MCF 10A (cell line): ENCODE measurements at regions not wholly inside any gene's neighbourhood (a gene's known extent, or its start where the extent isn't known, plus 50 kb on each side); places are given as distances from the start of the nearest gene placed in this dataset.

ENCODE experiments used
- BruUV-seq: library from RNA; stranded (reverse); fragments of 400-500 nt; replicated peaks from 2 replicates; lab custom pipeline; 2021; lab: Mats Ljungman, UMichigan
- CTCF ChIA-PET: fragments of 300-600 bp; sonication (Branson Sonifier 250); formaldehyde crosslinking; extraction: SDS; loops from one replicate; lab custom pipeline; 2021; ENCODE audit warnings: antibody characterized with exemption, inconsistent platforms; lab: Yijun Ruan, JAX
- POLR2A ChIA-PET: fragments of 300-600, 350-650 bp; sonication (Branson Sonifier 250); formaldehyde crosslinking; extraction: SDS; loops from one replicate; lab custom pipeline; 2020; ENCODE audit warnings: antibody characterized with exemption, inconsistent platforms; lab: Yijun Ruan, JAX
- DNase-seq: peaks from one replicate; pipeline ENCODE4 v3.0.0-alpha.2; 2018; ENCODE audit not compliant: unreplicated experiment
- H3K27ac Mint-ChIP-seq: one replicate; pipeline ENCODE4 v1.8.0; 2022; ENCODE audit warnings: mild to moderate bottlenecking, low read depth, mixed read lengths; ENCODE audit not compliant: unreplicated experiment
- H3K27me3 Mint-ChIP-seq: one replicate; pipeline ENCODE4 v1.8.0; 2022; ENCODE audit warnings: mixed read lengths; ENCODE audit not compliant: insufficient read depth, unreplicated experiment
- H3K36me3 Mint-ChIP-seq: one replicate; pipeline ENCODE4 v1.8.0; 2022; ENCODE audit warnings: mild to moderate bottlenecking, moderate library complexity, mixed read lengths; ENCODE audit not compliant: insufficient read depth, unreplicated experiment
- H3K4me1 Mint-ChIP-seq: one replicate; pipeline ENCODE4 v1.8.0; 2022; ENCODE audit warnings: mixed read lengths; ENCODE audit not compliant: insufficient read depth, unreplicated experiment
- H3K4me3 Mint-ChIP-seq: one replicate; pipeline ENCODE4 v1.8.0; 2022; ENCODE audit warnings: mild to moderate bottlenecking, moderate library complexity, mixed read lengths; ENCODE audit not compliant: unreplicated experiment
- H3K9me3 Mint-ChIP-seq: one replicate; pipeline ENCODE4 v1.8.0; 2022; ENCODE audit warnings: mixed read lengths; ENCODE audit not compliant: unreplicated experiment
- intact Hi-C: fragments of 100-400 bp; cut with micrococcal nuclease; formaldehyde crosslinking; loops from 2 replicates; pipeline ENCODE4 v1.14.1; 2022
- TF ChIP-seq, protein P1 (sequence below): fragments of 200-600 bp; IDR thresholded peaks from one replicate; pipeline ENCODE4 v1.8.0; 2022; ENCODE audit warnings: antibody characterized with exemption, mild to moderate bottlenecking; ENCODE audit not compliant: unreplicated experiment

DNA sequence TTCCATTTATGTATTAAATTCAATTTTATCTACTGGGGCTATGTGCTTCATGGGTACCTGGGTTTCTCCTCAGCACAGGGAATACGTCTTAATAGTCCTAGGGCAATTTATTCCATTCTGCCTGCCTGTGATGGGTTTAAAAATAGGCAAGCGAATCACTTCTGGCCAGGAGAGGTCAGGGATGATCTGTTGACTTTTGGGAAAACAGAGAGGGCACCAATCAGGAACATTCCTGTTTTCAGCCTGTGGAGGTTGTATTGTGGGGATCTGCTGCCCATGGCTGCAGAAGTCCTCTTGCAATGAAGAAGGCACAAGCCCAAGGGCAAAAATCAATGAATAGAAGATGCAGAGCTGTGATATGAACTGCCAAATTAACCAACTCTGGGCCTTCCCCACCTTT, 303.1 kb downstream of the CTH start:
- DNase-seq = no peak
- BruUV-seq = no TSS peak
- H3K4me3 Mint-ChIP-seq = no peak overlapping the region
- no peaks in the 10 kb centered on the region for H3K9me3 Mint-ChIP-seq
- TF ChIP-seq, protein P1, sequence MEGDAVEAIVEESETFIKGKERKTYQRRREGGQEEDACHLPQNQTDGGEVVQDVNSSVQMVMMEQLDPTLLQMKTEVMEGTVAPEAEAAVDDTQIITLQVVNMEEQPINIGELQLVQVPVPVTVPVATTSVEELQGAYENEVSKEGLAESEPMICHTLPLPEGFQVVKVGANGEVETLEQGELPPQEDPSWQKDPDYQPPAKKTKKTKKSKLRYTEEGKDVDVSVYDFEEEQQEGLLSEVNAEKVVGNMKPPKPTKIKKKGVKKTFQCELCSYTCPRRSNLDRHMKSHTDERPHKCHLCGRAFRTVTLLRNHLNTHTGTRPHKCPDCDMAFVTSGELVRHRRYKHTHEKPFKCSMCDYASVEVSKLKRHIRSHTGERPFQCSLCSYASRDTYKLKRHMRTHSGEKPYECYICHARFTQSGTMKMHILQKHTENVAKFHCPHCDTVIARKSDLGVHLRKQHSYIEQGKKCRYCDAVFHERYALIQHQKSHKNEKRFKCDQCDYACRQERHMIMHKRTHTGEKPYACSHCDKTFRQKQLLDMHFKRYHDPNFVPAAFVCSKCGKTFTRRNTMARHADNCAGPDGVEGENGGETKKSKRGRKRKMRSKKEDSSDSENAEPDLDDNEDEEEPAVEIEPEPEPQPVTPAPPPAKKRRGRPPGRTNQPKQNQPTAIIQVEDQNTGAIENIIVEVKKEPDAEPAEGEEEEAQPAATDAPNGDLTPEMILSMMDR = no peak
- ChIA-PET POLR2A (no interaction called here), CTCF (interaction anchor here (0.6 kb wide), 1 partner anchor 510 kb away, joined by 3 read pairs; no protein-coding TSS in a partner anchor)
- no peaks in the 10 kb centered on the region for H3K4me1 Mint-ChIP-seq
- H3K27ac Mint-ChIP-seq = no peak overlapping the region
- intact Hi-C loops = no loop called here
- H3K27me3 Mint-ChIP-seq = peaks cover 22% of the 10 kb centered on the region
- H3K36me3 Mint-ChIP-seq = no peaks in the 10 kb centered on the region

DNA sequence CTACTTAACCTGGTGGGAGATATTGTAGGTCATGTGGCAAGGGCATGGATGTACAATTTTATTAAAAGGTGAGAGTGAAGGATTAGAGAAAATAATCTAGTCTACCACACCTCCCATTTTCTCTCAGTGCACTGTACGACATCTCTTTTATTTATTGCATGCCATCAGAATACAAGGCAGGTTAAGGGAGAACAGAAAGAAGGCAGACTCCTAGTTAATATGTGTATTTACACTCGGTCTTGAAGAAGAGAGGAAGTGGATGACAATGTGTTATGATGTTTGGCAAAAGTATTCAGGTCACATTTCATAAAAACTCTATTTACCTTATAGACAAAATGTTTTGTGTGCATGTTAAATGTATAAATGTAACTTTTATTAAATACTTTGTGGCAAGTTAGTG, 306.1 kb downstream of the CTH start:
- intact Hi-C loops = no loop called here
- H3K4me1 Mint-ChIP-seq = no peaks in the 10 kb centered on the region
- CTCF ChIA-PET = no interaction called here
- H3K27ac Mint-ChIP-seq = no peak overlapping the region
- BruUV-seq = no TSS peak
- H3K36me3 Mint-ChIP-seq = no peaks in the 10 kb centered on the region
- H3K9me3 Mint-ChIP-seq = no peaks in the 10 kb centered on the region
- POLR2A ChIA-PET = no interaction called here
- no peak for DNase-seq
- TF ChIP-seq, protein P1 = no peak
- H3K4me3 Mint-ChIP-seq = no peak overlapping the region
- peaks cover 42% of the 10 kb centered on the region for H3K27me3 Mint-ChIP-seq

DNA sequence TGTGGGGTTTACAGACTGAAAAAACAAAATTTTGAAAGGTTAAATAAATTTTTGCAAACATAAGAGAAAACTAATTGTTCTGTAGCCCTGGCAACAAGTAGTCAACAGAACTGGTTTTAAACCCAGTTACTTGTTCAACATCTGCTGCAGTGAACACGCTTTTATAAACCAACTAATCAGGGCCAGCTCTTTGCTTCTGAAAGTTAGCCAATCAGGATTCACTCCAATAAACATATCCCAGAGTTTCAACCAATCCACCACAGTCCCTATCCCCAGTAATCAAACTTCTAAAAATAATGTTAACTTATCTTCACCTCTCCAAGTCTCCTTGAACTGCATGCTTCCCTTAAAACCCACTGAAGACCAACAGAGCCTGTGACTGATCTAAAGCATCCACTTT, 306.6 kb downstream of the CTH start:
- TF ChIP-seq, protein P1 = no peak
- Mint-ChIP-seq H3K36me3 (no peaks in the 10 kb centered on the region), H3K4me3 (no peak overlapping the region), H3K27me3 (peaks cover 42% of the 10 kb centered on the region), H3K27ac (no peak overlapping the region), H3K9me3 (no peaks in the 10 kb centered on the region), H3K4me1 (no peaks in the 10 kb centered on the region)
- DNase-seq = no peak
- no TSS peak for BruUV-seq
- intact Hi-C loops = no loop called here
- POLR2A ChIA-PET = no interaction called here
- CTCF ChIA-PET = no interaction called here

DNA sequence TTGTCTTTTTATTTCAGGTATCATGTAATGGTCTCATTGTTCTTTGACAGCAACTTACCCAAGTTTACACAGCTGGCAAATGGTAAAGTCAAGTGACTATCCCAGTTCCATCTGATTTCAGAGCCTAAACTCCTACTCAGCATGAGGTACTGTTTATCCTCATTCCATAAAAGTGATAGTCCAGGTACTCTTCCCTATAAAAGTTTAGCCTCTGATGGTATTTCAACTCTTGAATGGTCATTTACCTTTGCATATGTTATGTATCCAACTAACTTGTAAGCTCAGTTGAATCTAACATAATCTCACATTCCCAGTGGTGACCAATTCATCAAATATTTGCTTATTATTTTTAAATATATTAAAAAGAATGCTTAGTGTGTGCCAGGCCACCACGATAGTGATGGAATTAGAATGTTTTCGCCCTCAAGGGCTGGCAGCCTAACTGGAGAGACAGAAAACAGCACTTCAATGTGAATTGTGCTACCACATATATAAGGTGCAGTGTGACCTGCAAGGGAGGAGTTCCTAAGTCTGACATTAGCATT, 307.1 kb downstream of the CTH start:
- BruUV-seq = no TSS peak
- intact Hi-C loops = no loop called here
- no peak overlapping the region for H3K27ac Mint-ChIP-seq
- no peak for DNase-seq
- H3K9me3 Mint-ChIP-seq = no peaks in the 10 kb centered on the region
- H3K4me1 Mint-ChIP-seq = no peaks in the 10 kb centered on the region
- no peak overlapping the region for H3K4me3 Mint-ChIP-seq
- TF ChIP-seq, protein P1 = no peak
- ChIA-PET CTCF (interaction anchor here (0.6 kb wide), 1 partner anchor 322 kb away, joined by 4 read pairs; no protein-coding TSS in a partner anchor), POLR2A (no interaction called here)
- peaks cover 42% of the 10 kb centered on the region for H3K27me3 Mint-ChIP-seq
- H3K36me3 Mint-ChIP-seq = no peaks in the 10 kb centered on the region
